Transverse colon (tissue), 4 donors: ENCODE measurements at regions not wholly inside any gene's neighbourhood (a gene's known extent, or its start where the extent isn't known, plus 50 kb on each side); places are given as distances from the start of the nearest gene placed in this dataset.

Source experiments
- POLR2AphosphoS5 ChIP-seq, 3 donors: sonication (generic); formaldehyde crosslinking; IDR thresholded peaks; one replicate each; pipeline ENCODE4 v1.6.1; 2016; ENCODE audit warnings: antibody characterized with exemption in 3 of 3
- TF ChIP-seq, protein P1 (sequence below), 5 experiments: fragments of 200-600 bp in 3 of 5; fragments of 450-650 bp in 2 of 5; sonication (generic) in 3 of 5; IDR thresholded peaks; 1 replicate in 2 of 5; 2 replicates in 3 of 5; pipeline ENCODE4 v1.5.1; 2016 to 2017; ENCODE audit warnings: antibody characterized with exemption in 5 of 5, inconsistent platforms in 3 of 5, mild to moderate bottlenecking in 2 of 5, moderate library complexity in 1 of 5

DNA sequence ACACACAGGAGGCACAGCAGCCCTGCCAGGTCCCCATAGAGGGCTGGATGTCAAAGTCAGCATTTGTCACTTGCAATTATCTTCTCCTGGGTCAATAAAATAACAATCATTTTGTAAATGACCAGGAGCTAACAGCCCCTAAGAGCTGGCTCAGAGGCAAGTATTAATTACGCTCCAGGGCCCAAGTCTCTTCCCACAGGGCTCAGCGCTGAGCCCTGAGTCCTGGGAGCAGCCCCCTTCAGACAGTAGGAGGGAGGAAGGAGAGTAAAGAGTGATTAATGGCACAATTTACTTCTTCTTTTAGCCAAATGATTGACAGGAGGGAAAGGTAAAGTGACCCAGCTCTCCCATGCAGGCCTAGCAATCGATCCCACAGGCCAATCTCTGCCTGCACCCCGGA is 99.0 kb upstream of the DRD2 start:
- TF ChIP-seq, protein P1, sequence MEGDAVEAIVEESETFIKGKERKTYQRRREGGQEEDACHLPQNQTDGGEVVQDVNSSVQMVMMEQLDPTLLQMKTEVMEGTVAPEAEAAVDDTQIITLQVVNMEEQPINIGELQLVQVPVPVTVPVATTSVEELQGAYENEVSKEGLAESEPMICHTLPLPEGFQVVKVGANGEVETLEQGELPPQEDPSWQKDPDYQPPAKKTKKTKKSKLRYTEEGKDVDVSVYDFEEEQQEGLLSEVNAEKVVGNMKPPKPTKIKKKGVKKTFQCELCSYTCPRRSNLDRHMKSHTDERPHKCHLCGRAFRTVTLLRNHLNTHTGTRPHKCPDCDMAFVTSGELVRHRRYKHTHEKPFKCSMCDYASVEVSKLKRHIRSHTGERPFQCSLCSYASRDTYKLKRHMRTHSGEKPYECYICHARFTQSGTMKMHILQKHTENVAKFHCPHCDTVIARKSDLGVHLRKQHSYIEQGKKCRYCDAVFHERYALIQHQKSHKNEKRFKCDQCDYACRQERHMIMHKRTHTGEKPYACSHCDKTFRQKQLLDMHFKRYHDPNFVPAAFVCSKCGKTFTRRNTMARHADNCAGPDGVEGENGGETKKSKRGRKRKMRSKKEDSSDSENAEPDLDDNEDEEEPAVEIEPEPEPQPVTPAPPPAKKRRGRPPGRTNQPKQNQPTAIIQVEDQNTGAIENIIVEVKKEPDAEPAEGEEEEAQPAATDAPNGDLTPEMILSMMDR (IDR thresholded peaks at IDR 0.05) = no peak
- TF ChIP-seq POLR2AphosphoS5 (IDR thresholded peaks at IDR 0.05) = no peak
